ENCODE measurements at regions not wholly inside any gene's neighbourhood (a gene's known extent, or its start where the extent isn't known, plus 50 kb on each side); places are given as distances from the start of the nearest gene placed in this dataset.

DNA sequence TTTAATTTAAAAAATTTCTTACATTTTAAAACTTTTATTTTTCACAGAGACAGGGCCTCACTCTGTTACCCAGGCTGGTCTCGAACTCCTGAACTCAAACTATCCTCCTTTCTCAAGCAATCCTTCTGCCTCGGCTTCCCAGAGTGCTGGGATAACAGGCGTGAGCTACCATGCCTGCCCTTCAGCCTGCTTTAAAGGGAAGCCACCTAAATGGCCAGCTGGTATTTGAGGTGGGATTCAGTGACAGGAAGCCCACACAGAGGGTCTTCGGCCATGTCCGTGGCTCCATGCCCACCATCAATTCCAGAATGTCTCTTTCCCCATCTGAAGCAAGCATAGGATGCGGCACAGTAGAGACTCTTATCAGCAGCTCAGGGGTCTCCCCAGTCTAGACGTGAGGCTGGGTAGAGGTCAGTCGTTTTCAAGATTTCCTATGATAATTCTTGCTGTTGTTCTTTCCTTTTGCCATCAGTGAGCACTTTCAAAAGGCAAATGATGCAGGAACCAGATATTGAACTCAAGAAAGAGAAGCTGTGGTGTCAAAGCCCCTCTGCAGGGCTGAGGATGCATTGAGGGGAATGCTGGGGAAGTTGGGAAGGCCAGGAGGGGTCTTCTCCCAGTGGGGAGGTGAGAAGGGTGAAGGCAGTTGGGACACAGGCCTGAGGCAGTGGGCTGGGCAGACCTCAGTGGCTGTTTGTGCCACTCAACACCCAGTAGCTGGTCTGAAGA lies 291.5 kb upstream of the IGFBP3 start:
- FAIRE-seq: no peak
- DNase-seq (ENCODE audit: low spot score in 2 of 2): no peak

DNA sequence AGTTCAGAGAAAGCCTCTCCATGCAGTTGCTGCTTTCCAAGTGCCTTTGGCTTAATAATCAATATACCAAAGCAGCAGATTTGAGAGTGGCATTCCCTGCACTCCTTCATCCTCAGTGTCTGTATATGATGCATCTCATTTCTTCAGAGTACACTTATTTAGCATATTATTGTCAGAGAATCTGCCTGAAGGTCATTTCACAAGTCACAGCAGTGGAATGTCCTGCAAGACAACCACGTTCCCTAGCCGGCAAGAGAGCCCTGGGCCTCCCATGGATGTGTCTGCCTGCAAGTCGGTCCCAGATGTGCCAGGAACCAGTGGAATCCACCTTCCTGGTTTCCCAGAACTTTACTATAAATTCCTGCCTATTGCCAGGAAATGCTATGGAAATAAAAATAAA lies 289.4 kb upstream of the IGFBP3 start:
- FAIRE-seq (no peak), DNase-seq (ENCODE audit: low spot score in 2 of 2) (no peak)

DNA sequence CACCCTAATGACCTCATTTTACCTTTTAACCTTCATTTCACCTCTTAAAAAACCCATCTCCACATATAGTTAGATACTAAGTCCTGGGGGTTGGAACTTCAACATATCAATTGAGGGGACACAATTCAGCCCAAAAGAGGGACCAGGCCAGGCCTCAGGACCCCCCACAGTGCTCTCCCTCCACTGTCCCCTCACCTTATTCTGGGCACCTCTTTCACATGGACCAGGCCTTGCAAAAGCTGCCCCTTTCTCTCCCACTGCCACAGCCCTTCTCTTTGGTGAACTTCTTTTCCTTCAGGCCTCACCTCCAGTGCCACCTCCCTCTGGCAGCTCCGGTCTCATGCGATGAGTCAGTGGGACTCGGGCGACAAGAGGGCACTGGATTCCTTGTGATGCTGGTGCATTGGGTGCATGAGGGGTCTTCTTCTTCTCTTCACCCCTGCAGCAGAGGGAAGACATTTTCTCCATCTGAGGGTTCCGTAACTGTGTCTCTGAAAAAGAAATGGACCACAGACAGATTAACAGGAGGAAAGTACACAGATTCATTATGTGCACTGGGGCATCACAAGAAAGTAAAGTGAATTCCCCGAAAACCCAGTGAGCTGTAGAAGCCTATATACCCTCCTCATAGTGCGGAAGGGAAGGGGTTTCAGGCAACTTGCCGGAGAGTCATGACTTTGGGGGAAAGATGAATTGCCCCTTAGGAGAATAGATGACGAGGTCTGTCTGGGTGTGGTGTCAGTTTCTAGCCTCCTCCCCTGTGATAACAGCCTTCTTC lies 288.7 kb upstream of the IGFBP3 start:
- DNase-seq (ENCODE audit: low spot score in 2 of 2) (no peak), FAIRE-seq (no peak)

DNA sequence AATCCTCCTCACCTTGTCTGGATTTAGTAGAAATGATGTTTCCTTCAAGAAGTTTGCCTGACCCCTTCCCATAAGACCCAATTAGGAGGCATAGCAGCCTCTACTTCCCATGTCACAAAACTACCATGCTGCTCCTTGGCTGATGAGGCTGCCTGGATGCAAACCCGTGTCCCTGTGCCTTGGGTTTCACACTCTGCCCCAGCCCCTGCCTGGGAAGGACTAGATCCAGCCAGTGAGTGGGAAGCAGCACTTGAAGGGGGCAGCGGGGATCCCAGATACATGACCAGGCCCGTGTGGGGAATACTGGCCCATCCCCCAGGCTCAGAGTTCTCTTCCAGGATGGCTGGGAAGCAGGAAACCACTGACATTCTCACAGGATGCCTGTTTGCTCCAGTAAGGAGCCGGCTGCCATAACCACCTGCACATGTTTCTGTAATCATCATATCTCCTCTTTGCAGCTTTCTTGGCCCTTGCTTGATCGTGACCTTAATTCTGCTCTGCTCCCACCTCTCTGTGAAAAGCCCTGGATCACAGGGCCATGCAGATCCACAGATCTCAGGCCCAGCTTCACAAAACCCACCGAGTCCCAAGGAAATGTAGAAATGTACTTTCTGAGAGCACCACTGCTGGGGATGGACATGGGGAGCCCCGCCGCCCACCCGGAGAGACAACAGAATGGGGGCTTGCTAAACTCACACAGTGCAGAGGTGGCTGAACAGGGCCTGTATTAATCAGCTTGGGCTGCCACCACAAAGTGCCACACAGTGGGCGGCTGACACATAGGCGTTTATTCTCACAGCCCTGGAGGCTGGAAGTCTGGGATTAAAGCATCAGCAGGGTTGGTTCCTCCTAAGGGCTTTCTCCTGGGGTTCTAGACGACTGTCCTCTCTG lies 287.8 kb upstream of the IGFBP3 start:
- DNase-seq (ENCODE audit: low spot score in 2 of 2) (no peak), FAIRE-seq (no peak)

DNA sequence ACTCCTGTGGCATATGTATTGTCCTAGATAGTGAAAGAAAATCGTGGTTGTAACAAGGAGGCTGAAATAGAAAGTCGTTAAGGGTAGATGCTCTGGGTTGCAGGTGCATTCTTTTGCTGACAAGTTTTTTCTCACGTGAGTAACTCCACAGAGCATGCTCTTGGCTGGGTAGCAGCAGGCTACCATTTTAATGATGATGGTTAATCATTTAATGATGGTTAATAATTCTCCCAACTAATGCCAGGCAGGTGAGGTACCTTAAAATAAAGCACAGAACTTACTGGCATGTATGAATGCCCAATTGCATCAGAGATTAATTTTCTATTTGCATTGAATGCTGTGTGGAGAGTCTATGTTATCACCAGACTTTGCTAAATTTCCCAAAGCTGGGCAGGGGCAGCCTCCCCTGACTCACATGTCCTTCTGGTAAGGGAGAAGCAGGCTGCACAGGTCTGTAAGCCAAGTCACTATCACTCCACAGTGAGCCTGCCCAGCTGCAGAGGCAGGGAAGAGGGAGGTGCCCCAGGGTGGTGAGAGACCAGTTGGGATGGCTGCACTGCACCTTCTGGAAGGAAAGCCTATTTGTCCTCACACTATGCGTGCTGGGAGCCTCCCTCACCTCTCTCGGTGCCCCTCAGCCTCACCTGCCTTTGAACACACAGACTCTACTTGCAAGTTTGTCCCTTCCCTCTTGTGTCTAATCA lies 287.0 kb upstream of the IGFBP3 start:
- DNase-seq (ENCODE audit: low spot score in 2 of 2): no peak
- FAIRE-seq: no peak

DNA sequence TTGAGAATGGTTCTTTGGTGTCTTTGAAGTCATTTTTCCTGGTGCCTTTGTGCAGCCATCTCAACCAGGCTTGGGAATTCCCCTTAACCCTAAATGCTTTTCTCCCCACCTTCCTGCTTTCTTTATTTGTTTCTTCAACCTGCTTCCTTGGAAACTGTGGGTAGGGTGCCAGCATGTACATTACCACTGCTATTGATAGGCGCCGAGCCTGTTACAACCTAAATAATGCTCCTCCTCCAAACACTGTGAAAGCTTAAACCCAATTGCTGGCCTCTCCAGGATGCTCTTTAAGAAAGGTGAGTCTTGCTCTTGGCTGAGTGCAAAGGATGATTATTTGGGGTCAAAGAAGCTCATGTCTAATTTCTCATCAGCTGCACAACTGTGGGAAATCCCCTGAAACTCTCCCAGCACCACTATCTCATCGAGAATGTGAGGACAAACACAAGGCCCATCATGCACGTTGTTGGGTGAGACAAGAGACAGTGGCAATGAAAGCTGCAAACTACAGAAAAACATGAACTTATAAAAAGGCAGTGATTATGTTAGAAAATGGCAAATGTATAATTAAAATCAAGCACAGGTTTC lies 285.5 kb upstream of the IGFBP3 start:
- FAIRE-seq (no peak), DNase-seq (ENCODE audit: low spot score in 2 of 2) (no peak)

DNA sequence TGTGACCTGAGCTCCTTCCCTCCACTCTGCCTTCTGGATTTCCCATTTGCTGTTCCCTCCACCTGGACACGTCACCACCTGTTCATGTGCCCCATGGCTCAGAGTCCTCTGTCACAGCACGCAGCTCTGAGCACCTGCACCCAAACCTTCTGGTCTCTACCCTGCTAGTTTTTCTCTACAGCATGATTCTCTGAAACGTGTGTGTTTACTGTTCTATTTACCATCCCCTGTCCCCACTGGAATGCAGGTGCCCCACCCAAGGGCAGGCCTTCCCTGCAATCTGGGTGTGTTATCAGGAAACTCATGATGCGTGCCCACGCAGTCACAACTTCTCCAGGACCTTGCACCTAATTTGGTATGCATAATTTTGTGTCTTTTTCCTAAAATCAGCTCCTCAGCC lies 284.4 kb upstream of the IGFBP3 start:
- DNase-seq (ENCODE audit: low spot score in 2 of 2) (no peak), FAIRE-seq (no peak)

DNA sequence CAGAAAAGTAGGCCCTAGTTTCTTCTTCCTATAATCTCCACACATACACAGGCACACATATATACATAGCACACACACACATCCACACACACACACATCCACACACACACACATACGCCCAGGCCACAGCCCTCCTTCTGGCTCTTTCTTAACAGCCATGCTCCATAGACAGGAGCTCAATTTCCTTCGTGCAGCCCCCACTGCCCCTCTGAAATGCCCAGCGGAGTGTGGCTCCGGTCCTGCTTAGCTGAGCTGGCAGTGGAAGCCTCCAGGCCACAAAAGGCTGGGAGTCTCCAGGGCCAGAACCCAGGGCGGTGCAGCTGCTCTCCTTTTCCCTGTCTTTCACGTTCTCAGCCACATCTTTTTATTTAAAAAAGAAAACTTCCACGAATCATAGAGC lies 282.9 kb upstream of the IGFBP3 start:
- FAIRE-seq (no peak), DNase-seq (ENCODE audit: low spot score in 2 of 2) (no peak)

DNA sequence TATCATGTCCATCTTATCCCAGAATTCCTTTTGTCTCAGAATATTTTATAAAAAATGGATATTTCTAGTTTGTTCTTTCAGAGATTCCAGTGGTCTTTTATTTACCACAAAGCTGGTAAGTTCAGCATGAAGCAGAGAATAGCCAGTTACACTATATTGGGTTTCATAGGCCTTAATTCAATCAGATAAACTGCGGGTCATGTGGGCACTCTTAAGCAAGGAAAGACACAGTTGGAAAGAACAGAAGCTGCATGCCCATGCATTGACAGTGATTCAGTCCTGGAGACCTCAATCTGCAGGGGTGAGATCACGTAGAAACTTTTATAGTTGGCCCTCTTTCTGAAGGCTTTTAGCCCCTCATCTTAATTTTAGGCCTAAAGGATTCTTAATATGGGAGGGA lies 281.3 kb upstream of the IGFBP3 start:
- no peak for DNase-seq (ENCODE audit: low spot score in 2 of 2)
- FAIRE-seq: no peak

DNA sequence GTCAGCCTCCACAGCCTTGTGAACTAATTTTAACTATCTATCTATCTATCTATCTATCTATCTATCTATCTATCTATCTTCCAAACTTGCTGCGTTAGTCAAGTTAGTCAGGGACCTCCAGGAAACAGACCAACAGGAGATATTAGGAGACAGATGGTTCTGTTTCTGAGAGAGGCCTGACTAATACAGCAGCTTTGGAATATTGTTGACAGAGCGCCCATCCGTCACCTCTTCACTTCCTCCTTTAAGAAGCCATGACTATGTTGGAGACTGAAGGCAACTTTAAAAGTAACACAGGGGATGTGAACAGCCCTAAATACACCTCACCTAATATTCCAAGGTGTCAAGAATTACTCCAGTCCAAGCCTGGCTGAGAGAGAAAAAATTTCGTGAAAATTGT lies 280.9 kb upstream of the IGFBP3 start:
- DNase-seq (ENCODE audit: low spot score in 2 of 2) (no peak), FAIRE-seq (no peak)

DNA sequence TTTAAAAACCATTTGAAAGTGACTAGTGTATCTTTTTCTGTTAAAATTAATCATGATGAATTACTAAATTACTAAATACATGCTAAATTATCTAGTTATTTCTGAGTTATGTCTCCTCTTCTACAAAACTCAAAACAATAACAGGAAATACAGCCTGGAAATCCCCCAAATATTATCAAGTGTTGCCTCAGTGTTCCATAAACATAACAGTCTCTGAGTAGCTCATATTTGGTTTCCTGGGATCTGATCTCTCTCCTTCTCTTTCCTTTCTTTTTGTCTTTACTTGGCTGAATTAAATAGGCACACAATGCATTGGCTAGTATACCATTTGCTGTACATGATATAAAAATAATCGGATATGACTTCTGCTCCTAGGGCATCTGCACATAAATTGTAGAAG lies 277.6 kb upstream of the IGFBP3 start:
- DNase-seq (ENCODE audit: low spot score in 2 of 2): no peak
- no peak for FAIRE-seq

DNA sequence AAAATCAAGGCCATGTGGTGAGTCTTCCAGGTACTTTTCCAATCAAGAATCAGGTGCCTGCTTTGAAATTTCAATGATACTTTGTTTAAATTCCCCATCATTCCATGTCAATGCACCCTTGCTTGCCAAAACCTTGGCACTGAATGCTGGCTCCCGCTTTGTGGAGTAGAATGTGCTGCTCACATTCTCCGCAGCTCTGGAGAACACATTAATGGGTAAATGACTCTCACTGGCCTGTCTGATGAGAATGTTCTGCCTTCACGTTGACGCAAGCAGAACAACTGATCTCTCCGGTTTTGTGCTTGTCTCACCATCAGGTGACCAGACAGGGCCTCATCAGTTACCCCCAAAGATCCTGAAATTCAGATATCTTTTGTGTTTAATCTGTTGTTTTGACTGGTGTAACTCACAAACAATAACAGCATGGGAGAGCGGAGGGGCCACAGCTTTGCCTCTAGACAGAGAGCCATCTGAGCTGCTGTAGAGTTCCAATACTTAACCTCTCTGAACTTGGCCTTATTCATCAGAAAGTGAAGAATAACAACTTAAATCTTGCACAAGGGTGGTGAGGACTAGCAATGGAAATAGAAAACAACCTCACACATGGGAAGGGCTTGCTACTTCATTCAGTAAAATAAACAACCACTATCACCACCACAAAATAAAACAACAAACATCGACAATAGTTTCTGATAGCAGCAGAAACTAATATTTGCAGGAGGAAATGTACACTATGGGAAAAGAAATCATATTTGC lies 276.9 kb upstream of the IGFBP3 start:
- DNase-seq (ENCODE audit: low spot score in 2 of 2) (no peak), FAIRE-seq (no peak)

DNA sequence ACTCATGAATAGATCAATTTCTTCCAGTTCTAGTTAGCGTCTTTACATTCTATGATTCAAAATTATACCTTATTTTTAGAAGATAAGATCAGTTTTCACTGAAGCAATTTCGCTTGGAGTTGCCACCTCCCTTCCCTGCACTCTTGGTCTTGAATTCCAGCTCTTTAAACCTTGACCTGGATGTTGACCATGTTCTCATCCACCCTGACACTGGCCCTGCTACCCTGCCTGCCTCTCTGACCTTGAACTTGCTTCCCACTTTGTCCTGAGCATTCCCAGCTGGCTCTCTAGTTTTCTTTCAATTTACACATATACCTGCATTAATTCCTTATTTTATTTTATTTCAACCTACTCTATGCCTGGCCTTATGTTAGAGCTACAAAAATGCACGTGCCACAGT lies 274.9 kb upstream of the IGFBP3 start:
- DNase-seq (ENCODE audit: low spot score in 2 of 2) (no peak), FAIRE-seq (no peak)

DNA sequence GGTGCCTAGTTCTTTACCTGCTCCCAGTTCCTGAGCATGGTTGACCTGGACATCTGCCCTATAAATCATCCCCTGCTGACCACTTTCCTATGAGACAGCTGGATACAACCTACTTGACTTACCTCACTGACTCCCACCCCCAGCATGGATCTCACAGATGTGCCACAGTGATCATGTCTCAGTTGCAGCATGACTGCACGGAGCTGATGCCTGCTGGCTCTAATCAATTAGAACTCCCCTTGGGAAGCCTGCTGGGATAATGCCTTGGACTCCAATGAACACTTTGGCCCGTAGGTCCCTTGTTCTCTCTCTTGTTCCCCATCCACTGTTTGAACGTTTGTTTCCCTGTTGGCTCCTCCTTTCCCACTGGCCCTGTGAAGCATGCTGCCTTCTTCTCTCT lies 271.2 kb upstream of the IGFBP3 start:
- DNase-seq (ENCODE audit: low spot score in 2 of 2): no peak

DNA sequence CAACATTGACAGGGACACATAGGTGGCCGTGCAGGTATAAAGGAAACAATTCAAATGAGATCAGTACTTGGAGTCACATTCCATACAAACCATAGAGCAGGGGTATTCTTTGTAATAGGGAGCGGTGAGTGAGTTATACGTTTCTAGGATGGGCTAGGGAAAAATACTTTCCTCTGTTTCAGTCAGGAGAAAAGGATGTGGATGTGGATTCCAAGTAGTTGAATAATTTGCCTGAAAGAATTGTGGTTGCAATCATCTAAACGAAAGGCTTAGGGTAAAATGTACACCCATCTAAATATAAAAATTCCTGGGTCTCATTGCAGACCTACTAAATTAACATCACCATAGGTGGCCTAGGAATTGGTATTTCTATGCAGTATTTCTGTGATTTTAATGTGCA lies 270.7 kb upstream of the IGFBP3 start:
- DNase-seq (ENCODE audit: low spot score in 2 of 2) (no peak), FAIRE-seq (no peak)

More for the DNA sequence above, 271.2 kb upstream of the IGFBP3 start:
- no peak for FAIRE-seq

DNA sequence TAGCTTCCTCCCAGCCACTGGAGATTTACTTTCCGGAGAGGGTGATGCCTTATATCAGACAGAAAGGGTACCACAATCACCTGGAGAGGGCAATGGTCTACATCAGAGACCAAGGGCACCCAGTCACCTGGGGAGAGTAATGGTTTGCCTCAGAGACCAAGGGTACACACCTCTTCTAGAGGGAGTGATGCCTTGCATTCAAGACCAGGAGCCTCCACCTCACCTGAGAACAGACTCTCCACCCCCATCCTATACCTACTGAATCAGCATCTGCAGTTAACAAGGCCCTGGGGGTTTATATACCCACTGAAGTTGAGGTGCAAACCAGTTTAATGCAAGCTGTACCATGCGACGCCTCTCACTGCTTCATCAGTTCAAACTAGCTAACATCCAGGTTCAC lies 270.2 kb upstream of the IGFBP3 start:
- FAIRE-seq (no peak), DNase-seq (ENCODE audit: low spot score in 2 of 2) (no peak)

DNA sequence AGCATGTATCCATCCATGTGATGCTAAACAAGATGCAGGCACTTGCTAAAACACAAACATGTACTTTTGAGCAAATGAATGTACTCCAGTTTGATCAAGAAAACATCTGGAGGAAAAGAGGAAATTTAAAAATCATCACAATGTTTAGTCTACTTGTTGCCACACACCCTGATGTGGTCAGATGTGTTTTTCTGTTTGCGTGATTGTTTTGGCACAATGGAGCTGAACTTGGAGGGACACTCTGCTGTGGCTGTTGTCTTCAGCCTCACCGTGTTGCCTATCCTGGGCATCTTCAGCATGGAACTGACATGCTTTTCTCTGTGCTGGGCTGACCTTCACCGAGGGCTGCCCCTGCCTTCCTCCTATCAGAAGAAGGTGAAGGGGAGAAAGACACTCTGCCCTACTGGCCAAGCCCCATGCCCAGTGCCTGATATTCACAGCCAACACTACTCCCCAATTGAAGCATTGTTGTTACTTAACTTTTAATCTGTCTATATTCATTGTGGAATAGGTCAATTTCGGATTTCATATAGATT lies 268.3 kb upstream of the IGFBP3 start:
- no peak for FAIRE-seq
- DNase-seq (ENCODE audit: low spot score in 2 of 2): no peak

DNA sequence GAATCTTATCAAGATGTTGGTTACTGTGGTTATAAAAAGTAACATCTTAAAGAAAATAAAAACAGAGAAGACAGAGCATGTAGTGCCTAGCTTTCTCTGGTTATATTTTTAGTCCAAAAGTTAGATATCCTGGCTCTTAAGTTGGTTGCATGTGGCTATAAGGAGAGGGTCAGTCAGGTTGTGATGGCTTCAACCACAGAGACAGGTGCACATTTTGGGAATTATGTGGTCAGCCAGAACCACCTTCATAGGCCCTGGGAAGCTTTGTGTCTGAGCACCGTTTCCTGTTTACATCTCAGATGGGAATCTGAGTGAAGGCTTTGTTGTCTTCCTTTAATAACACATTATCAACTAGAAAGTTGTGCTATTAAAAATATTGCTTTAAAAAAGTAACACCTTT lies 265.1 kb upstream of the IGFBP3 start:
- DNase-seq (ENCODE audit: low spot score in 2 of 2): no peak
- no peak for FAIRE-seq

DNA sequence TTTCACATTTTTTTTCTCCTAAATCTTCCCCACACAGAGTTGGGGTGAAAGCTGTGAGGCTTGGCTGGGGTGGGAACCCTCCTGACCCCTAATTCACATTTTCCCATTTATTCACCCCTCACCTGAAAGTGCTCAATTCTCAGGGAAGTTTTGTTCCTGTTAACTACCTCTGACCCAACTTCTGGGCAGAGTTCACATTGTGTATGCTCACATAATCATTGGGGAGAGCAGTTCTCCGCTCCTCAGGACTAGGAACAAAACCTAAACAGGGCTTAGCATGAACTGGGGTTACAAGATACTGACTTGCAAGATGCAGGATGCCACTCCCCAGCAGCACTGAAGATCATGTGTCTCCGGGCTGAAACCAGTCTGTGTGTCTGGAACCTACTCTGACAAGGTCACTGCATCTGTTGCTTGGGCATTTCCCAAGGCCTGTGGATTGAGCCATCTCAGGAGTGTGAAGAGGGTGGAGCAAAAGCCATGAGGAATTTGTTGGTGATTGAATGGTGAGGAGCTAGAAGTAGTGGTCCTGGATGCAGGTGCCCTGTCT lies 258.1 kb upstream of the IGFBP3 start:
- DNase-seq (ENCODE audit: low spot score in 2 of 2) (no peak), FAIRE-seq (no peak)

Data from frontal cortex (tissue), 3 donors.